Vagina (tissue), 2 donors: ENCODE measurements at regions not wholly inside any gene's neighbourhood (a gene's known extent, or its start where the extent isn't known, plus 50 kb on each side); places are given as distances from the start of the nearest gene placed in this dataset.

Source experiments
- POLR2AphosphoS5 ChIP-seq, 2 donors: sonication (generic); formaldehyde crosslinking; IDR thresholded peaks; one replicate each; pipeline ENCODE4 v1.9.0; 2017; ENCODE audit warnings: antibody characterized with exemption in 2 of 2, mild to moderate bottlenecking in 2 of 2, low read depth in 1 of 2; ENCODE audit not compliant: insufficient read depth in 1 of 2
- TF ChIP-seq, protein P1 (sequence below), 3 experiments: fragments of 450-650 bp in 2 of 3; fragments of 200-600 bp in 1 of 3; sonication (generic) in 1 of 3; IDR thresholded peaks; one replicate each; pipeline ENCODE4 v1.5.1; 2017 to 2019; ENCODE audit warnings: antibody characterized with exemption in 3 of 3, mild to moderate bottlenecking in 2 of 3, moderate library complexity in 2 of 3

DNA sequence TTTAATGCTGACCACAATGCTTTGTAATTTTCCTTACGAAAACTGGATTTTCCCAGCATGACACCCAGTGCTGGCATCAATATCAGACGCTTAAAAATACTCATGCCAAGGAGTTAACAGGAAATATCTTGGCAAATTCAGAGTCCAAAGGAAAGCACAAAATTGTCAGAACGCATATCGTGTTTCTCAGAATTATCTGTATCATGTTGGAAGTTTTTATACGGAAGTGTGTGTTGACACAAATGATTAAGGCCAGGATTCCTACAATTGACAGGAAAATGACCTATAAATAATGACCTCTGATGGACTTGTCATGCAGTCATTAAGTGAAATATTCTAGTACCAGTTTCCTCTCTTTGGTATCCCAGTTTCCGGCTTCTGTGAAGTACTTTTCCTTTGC is 132.1 kb upstream of the TLL1 start:
- TF ChIP-seq, protein P1, sequence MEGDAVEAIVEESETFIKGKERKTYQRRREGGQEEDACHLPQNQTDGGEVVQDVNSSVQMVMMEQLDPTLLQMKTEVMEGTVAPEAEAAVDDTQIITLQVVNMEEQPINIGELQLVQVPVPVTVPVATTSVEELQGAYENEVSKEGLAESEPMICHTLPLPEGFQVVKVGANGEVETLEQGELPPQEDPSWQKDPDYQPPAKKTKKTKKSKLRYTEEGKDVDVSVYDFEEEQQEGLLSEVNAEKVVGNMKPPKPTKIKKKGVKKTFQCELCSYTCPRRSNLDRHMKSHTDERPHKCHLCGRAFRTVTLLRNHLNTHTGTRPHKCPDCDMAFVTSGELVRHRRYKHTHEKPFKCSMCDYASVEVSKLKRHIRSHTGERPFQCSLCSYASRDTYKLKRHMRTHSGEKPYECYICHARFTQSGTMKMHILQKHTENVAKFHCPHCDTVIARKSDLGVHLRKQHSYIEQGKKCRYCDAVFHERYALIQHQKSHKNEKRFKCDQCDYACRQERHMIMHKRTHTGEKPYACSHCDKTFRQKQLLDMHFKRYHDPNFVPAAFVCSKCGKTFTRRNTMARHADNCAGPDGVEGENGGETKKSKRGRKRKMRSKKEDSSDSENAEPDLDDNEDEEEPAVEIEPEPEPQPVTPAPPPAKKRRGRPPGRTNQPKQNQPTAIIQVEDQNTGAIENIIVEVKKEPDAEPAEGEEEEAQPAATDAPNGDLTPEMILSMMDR (IDR thresholded peaks at IDR 0.05) = no peak
- TF ChIP-seq POLR2AphosphoS5 (IDR thresholded peaks at IDR 0.05; ENCODE audit: insufficient read depth in 1 of 2, low read depth in 1 of 2) = peak in 1 of 2 donors; percentile 7
